Keratinocyte (primary cell): ENCODE measurements at regions not wholly inside any gene's neighbourhood (a gene's known extent, or its start where the extent isn't known, plus 50 kb on each side); places are given as distances from the start of the nearest gene placed in this dataset.

Experiments
- DNase-seq: peaks from one replicate; pipeline ENCODE4 v3.0.0-alpha.2; 2011; ENCODE audit warnings: low read depth, missing footprints, low spot score
- FAIRE-seq: peaks from 2 replicates; lab custom pipeline; 2011; peaks lifted over from hg19 to GRCh38; lab: Jason Lieb, UNC
- H2AFZ ChIP-seq: 2 replicates; pipeline ENCODE4 v1.6.0; 2012; ENCODE audit warnings: low read length, control low read depth, inconsistent platforms; ENCODE audit not compliant: control insufficient read depth
- H3K27ac ChIP-seq: 2 replicates; pipeline ENCODE4 v1.5.1; 2011; ENCODE audit warnings: low read length; ENCODE audit not compliant: control insufficient read depth, insufficient read depth
- H3K27me3 ChIP-seq: 3 replicates; pipeline ENCODE4 v1.6.0; 2011; ENCODE audit warnings: low read length; ENCODE audit not compliant: control insufficient read depth, insufficient read depth; ENCODE audit errors: extremely low read depth
- H3K36me3 ChIP-seq, 2 experiments: 2 replicates in 1 of 2; 3 replicates in 1 of 2; pipeline ENCODE4 v1.5.1; 2011; ENCODE audit warnings: low read length in 2 of 2, mild to moderate bottlenecking in 1 of 2; ENCODE audit not compliant: control insufficient read depth in 2 of 2, insufficient read depth in 2 of 2; ENCODE audit errors: extremely low read depth in 1 of 2
- H3K4me1 ChIP-seq: 3 replicates; pipeline ENCODE4 v1.5.1; 2011; ENCODE audit warnings: low read length; ENCODE audit not compliant: control insufficient read depth, insufficient read depth; ENCODE audit errors: extremely low read depth
- H3K4me2 ChIP-seq: 3 replicates; pipeline ENCODE4 v1.6.0; 2011; ENCODE audit warnings: low read depth, low read length; ENCODE audit not compliant: control insufficient read depth, insufficient read depth; ENCODE audit errors: extremely low read depth
- H3K4me3 ChIP-seq, 3 experiments: fragments of 200-600 bp in 1 of 3; sonication (generic) in 1 of 3; 2 replicates in 2 of 3; 3 replicates in 1 of 3; pipeline ENCODE4 v1.5.1; 2011 to 2016; ENCODE audit warnings: low read length in 3 of 3, mild to moderate bottlenecking in 3 of 3, control low read depth in 2 of 3, inconsistent platforms in 1 of 3, low read depth in 1 of 3, mixed read lengths in 1 of 3, mixed run types in 1 of 3, moderate library complexity in 1 of 3; ENCODE audit not compliant: control insufficient read depth in 2 of 3, insufficient read depth in 2 of 3; ENCODE audit errors: extremely low read depth in 1 of 3
- H3K79me2 ChIP-seq: 2 replicates; pipeline ENCODE4 v1.6.0; 2012; ENCODE audit warnings: low read length; ENCODE audit not compliant: control insufficient read depth, insufficient read depth
- H3K9ac ChIP-seq: 3 replicates; pipeline ENCODE4 v1.6.0; 2011; ENCODE audit warnings: low read length; ENCODE audit not compliant: control insufficient read depth, insufficient read depth; ENCODE audit errors: extremely low read depth
- H3K9me1 ChIP-seq: 3 replicates; pipeline ENCODE4 v1.6.0; 2011; ENCODE audit warnings: low read length; ENCODE audit not compliant: control insufficient read depth, insufficient read depth; ENCODE audit errors: extremely low read depth
- H3K9me3 ChIP-seq: 2 replicates; pipeline ENCODE4 v1.5.1; 2012; ENCODE audit warnings: low read depth, low read length; ENCODE audit not compliant: control insufficient read depth
- H4K20me1 ChIP-seq: 3 replicates; pipeline ENCODE4 v1.6.0; 2011; ENCODE audit warnings: low read length; ENCODE audit not compliant: control insufficient read depth, insufficient read depth; ENCODE audit errors: extremely low read depth
- CTCF ChIP-seq, 3 experiments: IDR thresholded peaks in 1 of 3; conservative IDR thresholded peaks in 1 of 3; optimal IDR thresholded peaks in 1 of 3; 2 replicates in 2 of 3; 3 replicates in 1 of 3; pipeline versions ENCODE3 to v1.5.1; 2011; ENCODE audit warnings: low read length in 3 of 3, mild to moderate bottlenecking in 3 of 3, moderate library complexity in 2 of 3, control low read depth in 1 of 3, inconsistent platforms in 1 of 3; ENCODE audit not compliant: insufficient read depth in 2 of 3; ENCODE audit errors: extremely low read depth in 1 of 3
- EZH2 ChIP-seq: IDR thresholded peaks from one replicate; pipeline ENCODE4 v1.6.1; 2012; ENCODE audit warnings: inconsistent platforms, mild to moderate bottlenecking, low read length, moderate library complexity
- dilution Hi-C: fragments of 300-500 bp; cut with MboI; formaldehyde crosslinking; loops from one replicate; pipeline ENCODE4 v1.7.0; 2020; ENCODE audit warnings: low sequenced_read_pairs; ENCODE audit not compliant: extremely low pct_ligation_motif_present

GRCh38 chr1:38132681-38133080, 86.1 kb upstream of the POU3F1 start:
- Histone ChIP-seq H3K27ac (no peak overlapping the region), H3K36me3 (no peaks in the 10 kb centered on the region), H4K20me1 (no peaks in the 10 kb centered on the region), H2AFZ (no peak overlapping the region), H3K4me3 (no peak overlapping the region), H3K4me2 (no peak overlapping the region), H3K9me1 (no peaks in the 10 kb centered on the region), H3K79me2 (no peaks in the 10 kb centered on the region), H3K27me3 (no peaks in the 10 kb centered on the region), H3K9ac (no peak overlapping the region), H3K4me1 (peaks cover 10% of the 10 kb centered on the region), H3K9me3 (no peaks in the 10 kb centered on the region)
- dilution Hi-C loops: no loop called here
- TF ChIP-seq EZH2 (no peak), CTCF (optimal IDR thresholded peaks at IDR 0.05 in 1 of 3, IDR thresholded peaks at IDR 0.05 in 1 of 3, conservative IDR thresholded peaks at IDR 0.05 in 1 of 3; ENCODE audit: extremely low read depth in 1 of 3, insufficient read depth in 2 of 3, low read length in 3 of 3) (no peak)
- DNase-seq: no peak
- FAIRE-seq: peak; percentile 5

DNA sequence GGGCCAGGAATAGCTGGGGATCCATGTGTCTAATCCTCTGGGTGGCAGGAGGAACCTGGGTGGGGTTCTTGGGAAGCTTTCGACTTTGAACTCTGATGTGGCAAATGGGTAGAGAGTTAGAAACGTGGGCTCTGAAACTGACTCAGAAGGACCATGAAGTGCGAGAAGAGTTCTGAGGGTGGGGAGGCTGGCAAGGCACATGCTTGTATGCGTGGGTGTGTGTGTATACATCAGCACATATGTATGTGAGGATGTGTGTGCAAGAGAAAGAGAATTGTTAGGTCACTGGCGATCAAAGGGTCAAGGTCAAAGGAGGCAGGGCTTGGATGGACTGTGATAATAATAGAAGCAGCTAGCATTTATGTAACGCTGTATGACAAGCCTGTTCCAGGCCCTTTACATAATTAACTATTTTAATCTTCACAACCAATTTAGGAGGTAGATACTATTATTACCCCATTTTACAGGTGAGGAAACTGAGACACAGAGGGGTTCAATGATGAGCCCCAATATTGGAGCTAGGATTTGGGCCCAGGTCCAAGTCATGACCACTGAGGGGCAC, 84.5 kb upstream of the POU3F1 start:
- no peaks in the 10 kb centered on the region for H3K27me3 ChIP-seq
- H2AFZ ChIP-seq: no peak overlapping the region
- dilution Hi-C loops: no loop called here
- H3K79me2 ChIP-seq: no peaks in the 10 kb centered on the region
- TF ChIP-seq EZH2: no peak
- H3K9ac ChIP-seq: no peak overlapping the region
- peaks cover 3% of the 10 kb centered on the region for H3K9me1 ChIP-seq
- DNase-seq (no peak), FAIRE-seq (no peak)
- H3K4me3 ChIP-seq: no peak overlapping the region
- H3K4me2 ChIP-seq: no peak overlapping the region
- H3K9me3 ChIP-seq: no peaks in the 10 kb centered on the region
- H3K27ac ChIP-seq: no peak overlapping the region
- peaks cover 16% of the 10 kb centered on the region for H3K4me1 ChIP-seq
- no peaks in the 10 kb centered on the region for H3K36me3 ChIP-seq
- H4K20me1 ChIP-seq: no peaks in the 10 kb centered on the region

GRCh38 chr1:38129971-38130370, 83.4 kb upstream of the POU3F1 start:
- Histone ChIP-seq H3K36me3 (no peaks in the 10 kb centered on the region), H3K9me3 (no peaks in the 10 kb centered on the region), H3K4me2 (no peak overlapping the region), H3K79me2 (no peaks in the 10 kb centered on the region), H3K27ac (no peak overlapping the region), H3K9me1 (peaks cover 3% of the 10 kb centered on the region), H3K27me3 (no peaks in the 10 kb centered on the region), H3K9ac (no peak overlapping the region), H3K4me1 (peaks cover 27% of the 10 kb centered on the region), H2AFZ (no peak overlapping the region), H4K20me1 (no peaks in the 10 kb centered on the region), H3K4me3 (no peak overlapping the region)
- dilution Hi-C loops: no loop called here
- DNase-seq (no peak), FAIRE-seq (no peak)
- TF ChIP-seq EZH2 (no peak), CTCF (optimal IDR thresholded peaks at IDR 0.05 in 1 of 3, IDR thresholded peaks at IDR 0.05 in 1 of 3, conservative IDR thresholded peaks at IDR 0.05 in 1 of 3; ENCODE audit: extremely low read depth in 1 of 3, insufficient read depth in 2 of 3, low read length in 3 of 3) (no peak)
